ENCODE measurements at regions not wholly inside any gene's neighbourhood (a gene's known extent, or its start where the extent isn't known, plus 50 kb on each side); places are given as distances from the start of the nearest gene placed in this dataset.

GRCh38 chr2:198383392-198383791 lies 579.0 kb downstream of the PLCL1 start:
- in situ Hi-C loops (cut with MboI): no loop called here
- no peak overlapping the region for H3K27ac ChIP-seq (ENCODE audit: extremely low read depth, low read depth, low read length)
- no TSS peak for BruUV-seq (replicated peaks)
- H3K9ac ChIP-seq (ENCODE audit: insufficient read depth in 1 of 2, low read depth in 2 of 2, low read length in 2 of 2): no peak overlapping the region
- intact Hi-C loops (cut with micrococcal nuclease): no loop called here
- POLR2A ChIA-PET: no interaction called here
- H3K79me2 ChIP-seq (ENCODE audit: control insufficient read depth, insufficient read depth, low read length): no peaks in the 10 kb centered on the region
- no peak overlapping the region for H3K4me3 ChIP-seq
- FAIRE-seq (no peak), DNase-seq (ENCODE audit: extremely low read depth in 1 of 4, low spot score in 3 of 4) (no peak), ATAC-seq (no peak)
- no peaks in the 10 kb centered on the region for H3K9me1 ChIP-seq (ENCODE audit: control insufficient read depth, insufficient read depth, low read length)
- no peak for TF ChIP-seq MAFK (IDR thresholded peaks at IDR 0.05; ENCODE audit: low read length)
- TF ChIP-seq NONO (IDR thresholded peaks at IDR 0.05; ENCODE audit: low read depth in 2 of 2, low read length in 1 of 2): no peak
- TF ChIP-seq MCM2 (IDR thresholded peaks at IDR 0.05; ENCODE audit: low read depth): no peak
- no peaks in the 10 kb centered on the region for H3K9me3 ChIP-seq (replicated peaks; ENCODE audit: control insufficient read depth, insufficient read depth, low read depth, low read length)
- CTCF ChIA-PET (ENCODE audit: low intra/inter-chr PET ratio): no interaction called here
- no peaks in the 10 kb centered on the region for H3K27me3 ChIP-seq (ENCODE audit: control insufficient read depth in 2 of 2, insufficient read depth in 2 of 2, low read length in 2 of 2)
- H3K4me1 ChIP-seq (replicated peaks in 1 of 2; ENCODE audit: control insufficient read depth in 2 of 2, insufficient read depth in 2 of 2, low read length in 2 of 2): no peaks in the 10 kb centered on the region
- H3K4me2 ChIP-seq (ENCODE audit: insufficient read depth, low read length): no peak overlapping the region
- H2AFZ ChIP-seq (ENCODE audit: low read depth, low read length): no peak overlapping the region
- H4K20me1 ChIP-seq (replicated peaks; ENCODE audit: control insufficient read depth, insufficient read depth, low read length): no peaks in the 10 kb centered on the region
- no peaks in the 10 kb centered on the region for H3K36me3 ChIP-seq (ENCODE audit: control insufficient read depth, insufficient read depth, low read length)

DNA sequence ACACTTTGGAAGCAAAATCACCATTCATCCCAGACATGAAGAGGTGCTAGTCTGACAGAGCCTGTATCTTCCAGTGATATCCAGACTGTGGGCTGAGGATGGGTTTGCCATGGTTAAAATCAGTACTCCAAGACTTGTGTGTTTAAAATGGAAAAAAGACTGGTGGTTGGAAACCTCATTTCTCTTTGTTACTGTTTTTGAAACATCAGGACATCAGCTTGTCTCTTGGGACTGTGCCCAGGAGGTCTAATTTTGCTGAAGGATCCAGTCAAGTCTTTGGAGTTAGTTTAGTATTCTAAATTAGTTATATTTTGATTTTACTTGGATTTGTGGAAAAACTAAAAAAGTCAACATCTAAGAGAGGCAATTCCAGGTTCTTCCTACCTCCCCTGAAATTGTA lies 578.4 kb downstream of the PLCL1 start:
- ATAC-seq (no peak), DNase-seq (ENCODE audit: extremely low read depth in 1 of 4, low spot score in 3 of 4) (no peak), FAIRE-seq (no peak)
- no peak overlapping the region for H3K4me2 ChIP-seq (ENCODE audit: insufficient read depth, low read length)
- BruUV-seq (replicated peaks): no TSS peak
- H3K79me2 ChIP-seq (ENCODE audit: control insufficient read depth, insufficient read depth, low read length): no peaks in the 10 kb centered on the region
- H3K36me3 ChIP-seq (ENCODE audit: control insufficient read depth, insufficient read depth, low read length): no peaks in the 10 kb centered on the region
- H2AFZ ChIP-seq (ENCODE audit: low read depth, low read length): no peak overlapping the region
- H3K9ac ChIP-seq (ENCODE audit: insufficient read depth in 1 of 2, low read depth in 2 of 2, low read length in 2 of 2): no peak overlapping the region
- H4K20me1 ChIP-seq (replicated peaks; ENCODE audit: control insufficient read depth, insufficient read depth, low read length): no peaks in the 10 kb centered on the region
- H3K27me3 ChIP-seq (ENCODE audit: control insufficient read depth in 2 of 2, insufficient read depth in 2 of 2, low read length in 2 of 2): no peaks in the 10 kb centered on the region
- no peaks in the 10 kb centered on the region for H3K9me3 ChIP-seq (replicated peaks; ENCODE audit: control insufficient read depth, insufficient read depth, low read depth, low read length)
- intact Hi-C loops (cut with micrococcal nuclease) (no loop called here), in situ Hi-C loops (cut with MboI) (no loop called here)
- H3K9me1 ChIP-seq (ENCODE audit: control insufficient read depth, insufficient read depth, low read length): no peaks in the 10 kb centered on the region
- no peak overlapping the region for H3K4me3 ChIP-seq
- CTCF ChIA-PET (ENCODE audit: low intra/inter-chr PET ratio): no interaction called here
- TF ChIP-seq NCOR1 (IDR thresholded peaks at IDR 0.05) (no peak), RBM17 (IDR thresholded peaks at IDR 0.05; ENCODE audit: borderline replicate concordance, low read depth, low read length) (no peak), HMGN3 (IDR thresholded peaks at IDR 0.05; ENCODE audit: borderline replicate concordance, extremely low read depth, insufficient read length, low read depth, low read length) (no peak), FIP1L1 (IDR thresholded peaks at IDR 0.05; ENCODE audit: low read depth, low read length, poor library complexity, severe bottlenecking) (no peak), HCFC1 (IDR thresholded peaks at IDR 0.05; ENCODE audit: low read depth, low read length) (no peak)
- POLR2A ChIA-PET: interaction anchor here (0.7 kb wide), 1 partner anchor 15 kb away, joined by 3 read pairs; no protein-coding TSS in a partner anchor
- H3K4me1 ChIP-seq (replicated peaks in 1 of 2; ENCODE audit: control insufficient read depth in 2 of 2, insufficient read depth in 2 of 2, low read length in 2 of 2): no peaks in the 10 kb centered on the region
- H3K27ac ChIP-seq (ENCODE audit: extremely low read depth, low read depth, low read length): no peak overlapping the region
